SK-MEL-5 (cell line): ENCODE measurements at regions not wholly inside any gene's neighbourhood (a gene's known extent, or its start where the extent isn't known, plus 50 kb on each side); places are given as distances from the start of the nearest gene placed in this dataset.
"Not testable (repeated sequence)": the region's sequence is repeated elsewhere in the genome, so short reads cannot be mapped to it uniquely, and the experiment has no call there.

Experiments
- DNase-seq: peaks from one replicate; pipeline ENCODE4 v3.0.0-alpha.2; 2016; ENCODE audit warnings: low read depth, low spot score
- in situ Hi-C: cut with HindIII; loops from 2 replicates; pipeline ENCODE4 v1.10.0; 2016; ENCODE audit warnings: low sequenced_read_pairs, high pct_unique_total_duplicates, low pct_unique_long_range_greater_than_20kb

DNA sequence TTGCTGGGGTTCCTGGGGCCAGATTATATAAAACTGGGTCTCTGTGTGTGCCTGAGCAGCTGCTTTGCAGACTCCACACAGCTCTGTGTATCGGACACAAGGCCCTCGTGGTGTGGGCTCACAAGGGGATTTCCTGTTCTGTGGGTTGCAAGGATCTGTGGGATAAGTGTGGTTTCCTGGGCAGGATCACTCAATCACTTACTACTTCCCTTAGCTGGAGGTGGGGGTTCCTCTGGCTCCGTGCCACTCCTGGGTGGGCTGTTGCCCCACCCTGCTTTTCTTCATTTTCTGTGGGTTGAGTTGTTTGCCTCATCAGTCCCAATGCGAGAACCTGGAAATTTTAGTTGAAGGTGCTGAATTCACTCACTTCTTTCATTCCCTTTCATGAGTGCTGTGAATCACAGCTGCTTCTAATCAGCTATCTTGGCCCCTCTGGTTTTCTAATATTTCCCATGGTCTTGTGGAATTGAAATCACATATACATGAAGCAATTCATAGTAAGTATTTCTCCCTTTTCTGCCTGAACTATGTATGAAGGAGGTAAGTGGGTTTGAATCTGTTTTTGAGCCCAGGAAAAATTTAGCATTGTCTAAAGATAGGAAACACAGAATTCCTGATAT is 196.3 kb downstream of the DCDC2C start:
- DNase-seq = no peak
- in situ Hi-C loops = no loop called here

DNA sequence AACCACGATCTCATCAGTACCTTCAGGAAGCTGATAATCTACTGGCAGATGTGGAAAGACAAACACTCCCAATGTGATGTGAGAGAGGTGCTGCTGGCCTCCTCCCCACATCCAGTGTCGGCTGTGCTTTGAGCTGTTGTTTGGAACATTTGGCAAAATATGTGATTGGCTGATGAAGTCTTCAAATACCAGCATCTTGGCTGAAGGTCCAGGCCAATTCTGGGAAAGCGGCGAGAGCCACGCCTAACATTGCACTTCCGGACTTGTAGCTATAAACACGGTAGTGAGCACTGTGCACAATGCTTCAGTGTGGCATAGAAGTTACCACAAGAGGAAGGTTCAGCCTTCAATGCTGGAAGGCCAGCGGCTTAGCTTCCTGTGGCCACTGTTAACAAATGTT is 198.8 kb downstream of the DCDC2C start:
- in situ Hi-C loops = no loop called here
- DNase-seq = no peak

DNA sequence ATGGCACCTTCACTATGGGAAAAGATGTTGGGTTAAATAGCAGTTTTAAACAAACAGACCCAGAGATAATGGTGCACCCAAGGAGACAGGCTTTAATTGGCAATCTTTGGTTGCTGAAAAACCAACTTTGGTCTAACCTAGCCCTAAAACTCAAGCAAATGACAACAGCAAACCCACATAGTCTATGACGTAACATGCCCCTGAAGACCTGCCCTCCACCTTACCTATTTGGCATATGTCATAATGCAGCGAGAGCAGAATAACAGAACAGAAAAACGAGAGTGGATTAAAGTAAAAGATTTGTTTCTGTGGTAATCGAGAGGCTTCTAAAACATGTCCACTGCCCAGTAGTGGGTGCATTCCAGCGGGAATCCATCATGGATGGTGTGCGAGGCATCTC is 200.7 kb downstream of the DCDC2C start:
- in situ Hi-C loops = no loop called here
- no peak for DNase-seq

DNA sequence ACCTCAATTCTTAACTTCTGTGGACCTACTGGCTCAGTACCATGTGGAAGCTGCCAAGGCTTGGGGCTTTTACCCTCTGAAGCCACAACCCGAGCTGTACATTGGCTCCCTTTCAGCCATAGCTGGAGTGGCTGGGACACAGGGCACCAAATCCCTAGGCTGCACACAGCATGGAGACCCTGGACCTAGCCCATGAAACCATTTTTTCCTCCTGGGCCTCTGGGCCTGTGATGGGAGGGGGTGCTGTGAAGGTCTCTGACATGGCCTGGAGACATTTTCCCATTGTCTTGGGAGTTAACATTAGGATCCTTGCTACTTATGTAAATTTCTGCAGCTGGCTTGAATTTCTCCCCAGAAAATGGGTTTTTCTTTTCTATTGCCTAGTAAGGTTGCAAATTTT is 205.1 kb downstream of the DCDC2C start:
- in situ Hi-C loops, DNase-seq: not testable (repeated sequence)

DNA sequence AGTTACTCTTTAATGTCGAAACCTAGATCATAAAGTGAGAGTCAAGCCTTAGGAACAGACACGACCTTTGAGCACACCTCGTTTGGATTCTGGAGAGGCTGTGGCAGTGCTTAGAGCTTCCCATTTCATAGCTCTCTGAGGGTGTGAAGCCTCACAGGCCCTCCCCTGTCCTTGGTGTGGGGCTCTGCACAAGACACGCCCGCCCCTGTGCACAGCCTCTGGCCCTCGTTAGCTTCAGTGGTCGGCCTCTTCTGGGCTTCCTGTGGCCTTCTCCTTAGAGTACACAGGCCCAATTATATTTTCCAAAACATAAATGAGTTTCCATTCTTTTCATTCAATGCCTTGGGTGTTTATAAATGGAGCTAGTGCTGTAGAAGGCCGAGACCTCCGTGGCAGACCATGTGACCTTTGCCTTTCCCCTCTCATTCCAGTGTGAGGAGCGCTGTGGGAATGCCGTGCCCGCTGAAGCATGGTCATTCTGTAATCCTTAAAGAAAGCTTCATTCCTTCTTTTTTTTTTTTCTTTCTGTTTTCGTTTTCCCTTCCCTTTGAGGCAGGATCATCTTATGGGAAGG is 208.6 kb downstream of the DCDC2C start:
- DNase-seq = peak; percentile 30
- in situ Hi-C loops = no loop called here

DNA sequence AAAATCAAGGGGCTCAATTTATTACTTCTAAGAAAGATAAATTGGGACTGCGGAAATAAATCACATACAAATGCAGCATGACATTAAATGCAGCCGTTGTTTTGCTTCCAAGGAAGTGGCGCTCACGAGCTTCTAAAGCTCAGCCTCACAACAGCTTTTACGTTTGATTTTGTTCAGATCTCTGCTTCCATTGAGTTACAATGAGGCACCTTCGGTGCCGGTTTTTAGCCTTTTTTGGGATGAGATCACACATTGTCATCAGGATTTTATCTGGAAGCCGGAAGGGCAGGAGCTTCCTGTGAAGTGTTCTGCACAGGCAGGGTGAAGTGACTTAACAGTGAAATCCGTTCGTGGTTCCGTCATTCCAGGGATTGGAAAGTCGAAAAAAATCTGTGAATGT is 209.8 kb downstream of the DCDC2C start:
- in situ Hi-C loops = no loop called here
- no peak for DNase-seq

DNA sequence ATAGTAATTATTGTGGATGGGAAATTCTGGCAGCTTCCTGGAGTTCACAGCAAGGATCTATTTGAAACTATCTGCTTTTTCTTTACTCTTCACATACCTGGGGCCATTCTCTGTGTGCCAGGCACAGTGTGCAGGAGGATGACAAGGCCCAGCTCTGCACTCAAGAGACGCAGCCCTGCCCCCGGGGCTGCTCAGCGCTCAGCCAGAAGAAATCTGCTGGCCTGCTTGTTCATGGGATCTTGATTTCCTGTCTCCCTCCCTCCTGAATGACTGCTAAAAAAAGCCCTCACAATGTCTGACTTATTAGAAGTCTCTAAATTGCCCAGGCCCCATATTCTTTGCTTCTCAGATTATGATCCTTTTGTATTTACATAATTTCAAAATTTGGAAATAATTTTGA is 210.9 kb downstream of the DCDC2C start:
- DNase-seq = no peak
- in situ Hi-C loops = no loop called here

DNA sequence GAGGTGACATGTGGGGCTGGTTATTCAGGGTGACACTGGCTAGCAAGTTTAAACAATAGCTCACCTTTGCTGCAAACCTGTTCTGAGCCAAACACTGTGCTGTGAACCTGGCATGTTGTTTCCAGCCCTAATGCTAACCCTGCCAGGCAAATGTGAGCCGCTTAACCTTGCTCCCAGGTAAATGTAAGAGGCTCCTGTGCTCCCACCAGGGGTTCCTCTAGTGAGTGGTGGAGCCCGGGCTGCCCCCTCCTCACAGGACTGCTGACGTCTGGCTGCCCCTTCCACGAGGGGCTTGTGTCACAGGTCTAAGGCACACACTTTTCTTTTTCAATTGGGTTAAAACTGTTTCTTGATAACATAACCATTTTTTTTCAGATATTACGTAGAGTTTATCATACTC is 223.7 kb downstream of the DCDC2C start:
- DNase-seq = no peak
- in situ Hi-C loops = no loop called here

DNA sequence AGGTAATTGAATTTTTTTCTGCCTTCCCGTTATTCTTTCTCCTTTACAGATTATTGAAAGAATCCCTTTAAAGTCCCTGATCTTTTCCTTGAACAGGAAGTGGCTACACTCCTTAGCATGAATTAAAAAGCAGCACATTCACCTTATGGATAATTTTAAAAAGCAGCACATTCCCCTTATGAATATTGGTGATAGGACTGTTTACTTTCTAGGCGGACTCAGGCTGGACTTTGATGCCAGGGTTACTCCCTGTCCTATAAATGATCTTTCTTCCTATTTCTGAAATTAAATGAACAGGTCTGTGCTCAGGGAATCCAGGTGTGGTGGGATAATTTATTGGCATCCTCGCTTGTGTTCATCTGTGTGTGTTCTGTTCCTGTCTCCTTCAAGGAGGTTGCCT is 226.0 kb downstream of the DCDC2C start:
- DNase-seq = no peak
- in situ Hi-C loops = no loop called here

DNA sequence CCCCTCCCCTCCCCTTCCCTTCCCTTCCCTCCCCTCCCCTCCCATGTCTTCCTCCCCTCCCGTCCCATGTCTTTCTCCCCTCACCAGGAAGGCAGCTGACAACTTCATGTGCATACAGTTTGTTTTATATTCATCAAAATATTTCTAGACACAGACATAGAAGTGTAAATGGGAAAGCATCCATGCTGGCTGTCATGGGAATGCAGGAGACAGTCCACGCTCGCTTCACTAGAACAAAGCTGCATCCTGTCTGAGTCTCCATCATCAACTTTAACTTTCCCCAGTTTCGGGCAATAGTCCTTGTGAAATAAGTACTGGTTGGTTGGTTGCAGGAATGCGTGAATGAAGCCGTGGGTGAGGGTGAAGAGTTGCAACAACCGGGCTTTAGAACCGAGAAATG is 226.9 kb downstream of the DCDC2C start:
- in situ Hi-C loops = no loop called here
- DNase-seq = no peak

DNA sequence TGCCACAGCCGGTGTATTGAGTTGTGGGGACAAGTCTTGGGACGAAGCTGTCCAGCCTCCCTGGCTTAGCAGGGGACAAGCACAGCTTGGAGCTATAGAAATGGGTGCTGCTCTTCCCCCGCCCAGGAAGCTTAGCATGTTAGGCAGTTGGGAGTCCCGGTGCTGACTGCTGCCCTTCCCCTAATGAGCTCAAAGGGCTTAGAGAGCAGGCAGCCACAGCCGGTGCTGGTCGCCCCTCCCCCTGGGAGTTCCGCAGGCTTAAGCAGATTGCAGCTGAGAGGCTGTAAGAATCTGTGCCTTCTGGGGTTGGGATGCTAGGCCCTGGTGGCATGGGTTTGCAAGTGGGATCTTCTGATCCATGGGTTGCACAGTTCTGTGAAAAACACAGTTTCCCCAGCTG is 237.3 kb downstream of the DCDC2C start:
- in situ Hi-C loops = no loop called here
- DNase-seq = no peak

DNA sequence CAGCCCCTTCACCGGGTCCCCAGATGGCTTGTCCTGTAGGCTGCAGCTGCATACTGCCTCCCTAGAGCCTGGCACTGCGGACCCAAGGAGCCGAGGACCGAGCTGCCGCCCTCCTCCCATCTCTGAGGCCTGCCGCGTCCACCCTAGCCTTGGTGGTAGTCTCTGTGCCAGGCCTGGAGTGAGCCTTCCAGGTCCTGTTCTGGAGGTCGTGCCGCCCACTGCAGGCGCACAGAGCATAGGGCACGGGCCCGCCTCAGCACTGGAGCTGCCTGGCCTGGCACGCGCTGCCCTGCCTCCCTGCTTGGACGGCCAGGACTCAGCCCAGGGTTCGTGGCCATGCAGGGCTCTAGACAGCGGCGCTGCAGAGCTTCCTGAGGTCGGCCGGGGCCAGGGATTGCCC is 239.5 kb downstream of the DCDC2C start:
- in situ Hi-C loops = no loop called here

DNA sequence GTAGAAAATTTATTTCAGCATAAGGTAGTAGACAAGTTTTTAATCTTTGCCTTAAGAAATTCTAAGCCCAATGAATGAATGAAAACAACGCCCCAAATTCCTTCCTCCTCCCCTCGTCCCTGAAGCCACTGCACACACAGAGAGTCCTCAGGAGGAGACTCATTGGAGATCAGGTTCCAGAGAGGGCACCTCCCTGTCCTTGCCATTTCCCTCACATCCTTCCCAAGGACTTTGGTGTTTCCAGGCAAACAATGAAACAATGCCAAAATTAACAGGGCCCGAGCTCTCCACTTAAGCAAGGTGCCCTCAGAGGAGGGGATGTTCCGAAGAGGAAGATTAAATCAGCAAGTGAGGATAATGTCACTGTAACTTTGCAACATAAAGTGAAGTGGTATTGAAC is 240.7 kb downstream of the DCDC2C start:
- in situ Hi-C loops = no loop called here
- no peak for DNase-seq

More for the DNA sequence above, 239.5 kb downstream of the DCDC2C start:
- no peak for DNase-seq

DNA sequence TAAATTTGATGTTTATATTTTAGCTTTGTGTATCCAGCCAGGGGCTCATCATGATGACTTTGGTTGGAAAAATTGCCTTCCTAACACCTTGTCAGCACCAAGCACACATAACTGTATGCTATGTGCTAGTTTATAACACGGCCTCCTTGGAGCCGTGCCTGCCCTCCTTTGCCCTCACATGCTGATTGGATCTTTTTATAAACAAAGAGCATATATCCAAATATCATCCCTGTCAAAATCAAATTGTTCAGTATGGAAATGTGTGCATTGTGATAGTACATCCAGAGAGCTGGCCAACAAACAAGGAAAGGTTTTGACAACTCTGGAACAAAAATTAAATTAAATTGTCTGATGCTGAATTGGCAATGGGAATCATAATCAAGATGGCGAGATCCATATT is 241.5 kb downstream of the DCDC2C start:
- DNase-seq = no peak
- in situ Hi-C loops = no loop called here

DNA sequence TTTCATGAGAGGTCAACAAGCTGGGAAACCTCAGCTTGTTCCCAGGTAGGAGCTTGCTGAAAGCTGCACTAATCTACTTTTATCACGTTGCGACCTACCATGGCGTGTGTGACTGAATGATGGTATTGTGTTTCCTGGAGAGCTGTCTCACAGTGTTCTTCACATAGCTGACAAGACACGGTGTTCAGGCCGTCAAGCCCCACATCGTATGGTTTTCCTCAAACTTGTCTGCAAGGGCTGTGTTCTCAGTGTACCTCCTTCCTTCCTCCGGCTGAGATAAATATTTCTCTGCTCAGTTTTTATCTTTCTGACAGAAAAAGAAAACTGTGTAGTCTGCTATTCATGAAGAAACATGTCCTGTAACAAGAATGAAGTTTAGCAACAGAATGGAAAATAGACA is 244.8 kb downstream of the DCDC2C start:
- DNase-seq = no peak
- in situ Hi-C loops = no loop called here

DNA sequence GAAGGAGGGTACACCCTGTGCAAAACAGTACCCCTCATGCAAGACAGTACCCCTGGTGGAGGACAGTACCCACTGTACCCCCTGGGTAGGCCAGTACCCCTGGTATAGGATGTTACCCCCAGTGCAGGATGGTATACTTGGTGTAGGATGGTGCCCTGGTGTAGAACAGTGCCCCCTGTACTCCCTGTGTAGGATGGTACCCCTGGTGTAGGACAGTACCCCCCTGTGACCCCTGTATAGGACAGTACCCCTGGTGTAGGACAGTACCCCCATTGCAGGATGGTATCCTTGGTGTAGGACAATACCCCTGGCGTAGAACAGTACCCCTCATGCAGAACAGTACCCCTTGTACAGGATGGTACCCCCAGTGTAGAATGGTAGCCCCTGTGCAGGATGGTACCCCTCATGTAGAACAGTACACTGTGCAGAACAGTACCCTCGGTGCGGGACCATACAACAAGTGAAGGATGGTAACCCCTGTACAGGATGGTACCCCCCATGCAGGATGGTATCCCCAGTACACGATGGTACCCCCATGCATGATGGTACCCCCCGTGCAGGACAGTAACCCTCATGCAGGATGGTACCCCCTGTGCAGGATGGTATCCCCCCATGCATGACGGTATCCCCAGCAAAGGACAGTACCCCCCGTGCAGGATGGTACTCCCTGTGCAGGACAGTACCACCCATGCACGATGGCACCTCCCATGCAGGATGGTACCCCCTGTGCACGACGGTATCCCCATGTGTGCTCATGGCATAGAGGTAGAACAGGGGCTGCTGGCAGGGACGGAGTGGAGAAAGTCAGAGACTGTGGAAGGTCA is 248.0 kb downstream of the DCDC2C start:
- DNase-seq = no peak
- in situ Hi-C loops = no loop called here

DNA sequence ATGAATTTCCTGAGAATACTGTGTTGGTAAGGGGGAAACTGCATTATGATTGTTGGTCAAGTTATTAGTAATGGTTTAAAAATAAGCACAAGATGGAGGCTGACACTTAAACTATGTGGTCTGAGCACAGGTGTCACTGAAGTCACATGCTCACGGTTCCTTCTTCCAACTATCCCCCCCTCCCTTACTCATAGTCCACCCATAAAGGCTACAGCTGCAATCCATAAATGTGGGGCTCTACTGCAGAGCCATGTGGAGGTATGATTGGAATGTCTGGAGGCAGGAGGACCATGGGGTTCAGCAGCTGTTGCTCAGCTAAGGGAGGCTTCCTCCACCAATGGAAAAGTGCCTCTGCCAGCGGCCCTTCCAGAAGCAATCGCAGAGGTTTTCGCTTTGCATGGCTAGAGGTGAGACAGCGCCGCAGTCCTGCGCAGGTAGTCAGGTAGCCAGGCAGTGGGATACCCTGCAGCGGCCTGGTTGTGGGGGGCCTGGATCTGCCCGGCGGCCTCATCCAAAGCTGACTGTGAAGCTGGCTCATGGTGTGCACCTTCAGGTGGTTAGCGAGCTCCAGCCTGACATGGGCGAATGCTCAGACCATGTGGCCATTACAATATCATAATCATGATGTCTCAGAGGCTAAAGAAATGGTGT is 249.6 kb downstream of the DCDC2C start:
- in situ Hi-C loops = no loop called here
- no peak for DNase-seq

DNA sequence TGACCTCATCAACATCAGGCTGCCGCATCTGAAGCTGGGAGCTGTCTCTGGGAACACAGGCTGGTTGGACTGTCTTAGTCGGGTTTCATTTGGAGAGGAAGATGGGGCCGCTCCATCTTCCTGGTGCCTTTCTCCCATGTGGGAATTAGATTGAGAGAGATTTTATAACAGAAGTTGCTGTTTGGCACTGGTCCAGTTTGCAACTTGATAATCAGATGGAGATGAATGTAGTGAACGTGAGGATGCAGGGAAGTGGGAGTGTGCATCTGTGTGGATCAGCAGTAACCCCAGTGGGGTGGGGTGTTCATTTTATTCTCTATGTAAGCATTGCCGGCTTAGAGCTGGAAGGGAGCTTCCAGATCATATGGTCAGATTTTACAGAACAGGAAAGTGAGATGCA is 250.9 kb downstream of the DCDC2C start:
- DNase-seq = no peak
- in situ Hi-C loops = no loop called here

DNA sequence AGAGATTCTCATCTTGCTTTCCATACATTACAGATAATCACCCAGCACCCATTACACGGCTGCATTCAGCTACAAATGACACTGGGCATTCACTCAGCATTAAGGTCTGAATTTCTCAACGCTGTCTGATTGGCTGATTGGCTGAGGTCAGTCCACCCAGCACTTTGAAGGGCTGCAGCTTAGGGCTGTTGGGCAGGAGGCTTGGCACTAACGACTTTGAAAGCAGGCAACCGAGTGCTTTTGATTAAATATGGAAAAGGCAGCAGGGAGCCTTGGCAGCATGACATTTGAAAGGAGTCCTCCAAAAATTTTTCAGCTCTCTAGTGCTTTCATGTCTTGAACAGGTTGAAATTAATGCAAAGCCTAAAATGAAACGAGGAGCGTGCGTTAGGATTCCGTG is 253.0 kb downstream of the DCDC2C start:
- in situ Hi-C loops = no loop called here
- DNase-seq = peak; percentile 36
